OCI-LY7 (cell line): ENCODE measurements at regions not wholly inside any gene's neighbourhood (a gene's known extent, or its start where the extent isn't known, plus 50 kb on each side); places are given as distances from the start of the nearest gene placed in this dataset.

ENCODE experiments used
- EZH2phosphoT487 ChIP-seq: fragments of 200-600 bp; sonication (generic); IDR thresholded peaks from 2 replicates; pipeline ENCODE4 v1.6.1; 2018; ENCODE audit warnings: low read depth, borderline replicate concordance, mild to moderate bottlenecking, mixed run types, antibody characterized with exemption, low read length, moderate library complexity, mixed read lengths
- TF ChIP-seq, protein P1 (sequence below): fragments of 200-600 bp; sonication (generic); conservative IDR thresholded peaks from 2 replicates; pipeline ENCODE4 v1.5.1; 2014; ENCODE audit warnings: mild to moderate bottlenecking, antibody characterized with exemption, low read length, moderate library complexity, mixed read lengths

DNA sequence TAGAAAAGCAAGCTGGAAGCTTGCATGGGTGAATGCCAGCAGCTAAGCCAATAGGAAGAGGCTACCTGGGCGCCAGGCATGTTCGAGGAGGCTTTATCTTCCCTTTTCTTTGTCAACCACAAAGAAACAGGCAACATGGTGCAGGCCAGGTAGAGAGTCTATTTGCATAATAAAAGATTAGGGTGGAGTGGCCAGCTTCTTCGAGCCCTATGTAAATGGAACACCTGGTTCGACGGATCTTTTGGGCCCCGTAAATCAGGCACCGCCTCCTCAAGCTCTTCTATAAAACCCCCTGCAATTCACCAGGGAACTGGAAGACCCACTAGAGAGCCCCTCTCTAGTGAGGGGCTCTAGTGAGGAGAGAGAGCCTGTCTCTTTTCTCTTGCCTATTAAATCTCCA is 1106.2 kb upstream of the CELF2 start:
- TF ChIP-seq, protein P1, sequence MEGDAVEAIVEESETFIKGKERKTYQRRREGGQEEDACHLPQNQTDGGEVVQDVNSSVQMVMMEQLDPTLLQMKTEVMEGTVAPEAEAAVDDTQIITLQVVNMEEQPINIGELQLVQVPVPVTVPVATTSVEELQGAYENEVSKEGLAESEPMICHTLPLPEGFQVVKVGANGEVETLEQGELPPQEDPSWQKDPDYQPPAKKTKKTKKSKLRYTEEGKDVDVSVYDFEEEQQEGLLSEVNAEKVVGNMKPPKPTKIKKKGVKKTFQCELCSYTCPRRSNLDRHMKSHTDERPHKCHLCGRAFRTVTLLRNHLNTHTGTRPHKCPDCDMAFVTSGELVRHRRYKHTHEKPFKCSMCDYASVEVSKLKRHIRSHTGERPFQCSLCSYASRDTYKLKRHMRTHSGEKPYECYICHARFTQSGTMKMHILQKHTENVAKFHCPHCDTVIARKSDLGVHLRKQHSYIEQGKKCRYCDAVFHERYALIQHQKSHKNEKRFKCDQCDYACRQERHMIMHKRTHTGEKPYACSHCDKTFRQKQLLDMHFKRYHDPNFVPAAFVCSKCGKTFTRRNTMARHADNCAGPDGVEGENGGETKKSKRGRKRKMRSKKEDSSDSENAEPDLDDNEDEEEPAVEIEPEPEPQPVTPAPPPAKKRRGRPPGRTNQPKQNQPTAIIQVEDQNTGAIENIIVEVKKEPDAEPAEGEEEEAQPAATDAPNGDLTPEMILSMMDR = no peak
- no peak for TF ChIP-seq EZH2phosphoT487
